ENCODE measurements at regions not wholly inside any gene's neighbourhood (a gene's known extent, or its start where the extent isn't known, plus 50 kb on each side); places are given as distances from the start of the nearest gene placed in this dataset.

DNA sequence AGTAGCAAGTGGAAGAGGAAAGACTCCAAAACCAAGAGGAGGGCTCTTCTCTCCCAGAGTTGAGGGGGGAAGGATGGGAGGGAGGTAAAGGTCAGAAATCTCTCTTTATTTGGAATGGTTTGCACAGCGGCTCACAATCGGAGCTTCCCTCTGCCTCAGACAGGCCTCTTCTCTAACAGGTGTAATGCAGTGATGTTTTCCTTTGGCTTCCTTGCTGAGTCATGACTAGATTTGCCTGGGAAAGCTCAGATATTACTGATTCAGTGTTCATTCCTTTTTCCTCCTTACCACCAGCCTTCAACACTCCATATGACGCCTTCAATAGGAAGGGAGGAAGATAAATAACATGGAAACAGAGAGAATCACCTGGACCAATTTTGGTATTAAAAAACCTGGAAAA lies 136.6 kb downstream of the RNF152 start:
- no peak for DNase-seq

DNA sequence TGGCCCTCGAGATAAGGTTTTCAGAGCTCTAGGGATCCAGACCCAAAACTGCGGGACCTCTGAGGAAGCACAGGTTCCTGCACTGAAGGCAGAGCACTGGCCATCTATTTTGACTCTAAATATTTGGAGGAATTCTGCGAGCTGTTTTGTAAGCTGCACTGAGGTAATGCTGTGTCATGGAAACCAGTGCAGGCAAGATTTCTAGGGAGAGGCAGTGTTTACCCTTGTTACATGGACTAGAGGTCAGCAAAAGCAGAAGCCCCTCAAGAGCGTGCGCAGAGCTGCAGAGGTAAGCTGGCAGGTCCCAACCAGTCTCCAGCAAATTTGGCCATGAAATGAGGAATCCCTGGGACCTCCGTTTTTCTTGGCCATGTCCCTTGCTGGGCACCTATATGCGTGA lies 137.3 kb downstream of the RNF152 start:
- DNase-seq, result no peak

DNA sequence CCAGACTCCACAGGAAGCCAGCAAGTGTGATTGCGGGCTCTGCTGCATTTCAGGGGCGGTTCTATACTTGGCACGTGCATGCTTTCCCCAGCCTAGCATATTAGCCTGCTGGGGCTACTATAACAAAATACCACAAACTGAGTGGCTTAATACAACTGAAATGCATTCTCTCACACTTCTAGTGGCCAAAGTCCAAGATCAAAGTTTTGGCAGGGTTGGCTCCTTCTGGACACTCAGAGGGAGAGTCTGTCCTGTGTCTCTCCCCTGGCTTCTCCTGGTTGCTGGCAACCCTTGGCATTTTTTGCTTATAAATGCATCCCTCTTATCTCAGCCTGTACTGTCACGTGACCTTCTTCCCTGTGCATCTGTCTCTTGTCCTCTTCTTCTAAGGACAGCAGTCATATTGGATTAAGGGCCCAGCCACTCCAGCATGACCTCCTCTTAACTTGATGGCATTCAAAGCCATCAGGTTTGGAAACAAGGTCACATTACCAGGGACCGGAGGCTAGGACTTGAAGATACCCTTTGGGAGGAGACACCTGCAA lies 138.7 kb downstream of the RNF152 start:
- no peak for DNase-seq

DNA sequence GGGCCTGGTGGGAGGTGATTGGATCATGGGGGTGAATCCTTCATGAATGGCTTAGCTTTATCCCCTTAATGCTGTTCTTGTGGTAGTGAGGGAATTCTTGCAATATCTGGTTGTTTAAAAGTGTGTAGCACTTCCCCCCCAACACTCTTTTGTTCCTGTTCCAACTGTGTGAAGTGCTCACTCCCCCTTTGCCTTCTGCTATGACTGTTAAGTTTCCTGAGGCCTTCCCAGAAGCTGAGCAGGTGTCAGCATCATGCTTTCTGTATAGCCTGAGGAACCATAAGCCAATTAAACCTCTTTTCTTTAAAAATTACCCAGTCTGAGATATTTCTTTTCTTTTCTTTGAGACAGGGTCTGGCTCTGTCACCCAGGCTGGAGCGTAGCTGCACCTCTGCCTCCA lies 139.4 kb downstream of the RNF152 start:
- DNase-seq, result no peak

DNA sequence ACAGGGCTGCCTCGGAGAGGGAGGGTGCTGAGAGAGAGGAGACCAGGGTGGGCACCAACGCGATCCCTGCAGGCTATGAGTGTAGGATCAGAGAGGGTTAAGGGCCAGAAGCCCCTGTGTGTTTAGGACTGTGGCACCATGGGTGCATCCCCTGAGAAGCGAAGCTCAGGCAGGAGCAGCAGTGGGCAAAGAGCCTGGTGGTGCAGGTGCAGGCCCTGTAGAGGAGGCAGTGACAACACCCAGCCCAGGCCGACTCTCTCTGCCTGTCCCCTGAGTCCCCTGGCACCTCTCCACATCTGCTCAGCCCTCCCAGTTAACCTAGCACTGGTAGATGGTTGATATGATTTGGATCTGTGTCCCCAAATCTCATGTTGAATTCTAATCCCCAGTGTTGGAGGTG lies 139.8 kb downstream of the RNF152 start:
- DNase-seq, result no peak

DNA sequence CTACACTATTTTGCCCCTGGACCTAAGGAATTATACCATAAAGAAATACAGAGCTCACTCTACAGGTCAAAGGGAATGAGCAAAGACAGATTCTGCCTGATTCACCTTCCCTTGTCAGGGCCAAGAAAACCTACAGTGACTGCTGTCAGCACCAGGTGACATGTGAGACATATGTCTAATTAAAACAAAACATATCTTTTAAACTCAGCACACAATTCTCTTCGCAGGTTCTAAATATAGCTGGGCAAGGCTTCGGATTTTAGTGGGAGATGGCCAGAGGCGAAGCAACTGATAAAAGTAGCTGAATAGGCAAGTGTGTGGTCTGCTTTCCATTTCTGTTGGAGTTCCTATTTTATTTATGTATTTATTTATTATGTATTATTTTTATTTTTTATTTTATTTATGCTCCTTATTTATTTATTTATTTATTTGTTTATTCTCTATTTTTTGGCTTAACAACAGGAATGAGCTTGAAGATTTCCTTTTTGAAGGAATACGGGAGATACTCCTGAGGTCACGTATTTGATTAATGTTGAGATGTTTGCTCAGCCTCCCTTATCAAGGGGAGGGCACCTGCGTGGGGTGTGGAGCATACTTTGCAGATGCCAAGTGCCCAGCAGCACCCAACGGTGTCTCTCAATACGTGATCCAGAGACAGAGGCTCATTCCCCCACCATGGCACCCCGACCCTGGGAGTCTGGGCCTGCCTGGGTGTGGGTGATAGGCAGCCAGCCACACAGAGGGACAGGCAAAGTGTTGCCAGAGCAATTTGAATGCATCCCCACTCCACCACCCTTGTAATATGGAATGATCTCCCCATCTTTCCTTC lies 141.8 kb downstream of the RNF152 start:
- DNase-seq, result no peak

DNA sequence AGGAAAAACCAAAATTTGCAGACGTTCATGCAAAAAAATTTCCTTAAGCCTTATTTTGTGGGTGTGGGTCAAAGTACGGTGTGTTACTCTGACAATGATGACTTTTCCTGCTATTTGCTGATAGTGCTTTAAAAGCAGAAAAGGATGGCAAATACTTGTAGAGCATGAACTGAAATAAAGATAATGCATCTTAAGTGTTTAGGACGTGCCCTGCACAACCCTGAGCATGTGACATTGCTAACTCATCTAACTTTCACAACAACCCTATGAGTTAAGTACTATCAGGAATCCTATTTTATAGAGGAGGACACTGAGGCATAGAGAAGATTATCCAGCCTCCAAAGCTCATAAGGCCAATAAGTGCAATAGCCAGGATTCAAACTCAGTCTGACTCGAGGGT lies 143.3 kb downstream of the RNF152 start:
- DNase-seq, result no peak

DNA sequence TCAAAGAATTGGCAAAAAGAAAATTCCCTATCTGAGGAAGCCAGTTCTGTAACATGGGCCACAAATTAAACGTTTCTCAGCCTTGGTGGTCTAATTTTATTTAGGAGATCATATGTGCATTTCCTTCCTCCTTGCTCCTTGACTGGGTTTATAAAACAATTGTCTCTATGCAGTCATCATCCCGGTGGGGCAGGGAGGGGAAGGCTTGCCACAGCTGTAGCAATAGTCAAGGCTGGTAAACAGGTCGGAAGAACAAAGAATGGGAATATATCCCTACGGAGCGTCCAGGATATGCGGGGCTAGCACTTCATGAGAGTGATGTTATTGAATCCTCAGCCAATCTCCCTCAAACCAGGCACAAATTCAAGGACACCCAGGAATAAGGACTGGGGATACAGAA lies 143.8 kb downstream of the RNF152 start:
- no peak for DNase-seq

DNA sequence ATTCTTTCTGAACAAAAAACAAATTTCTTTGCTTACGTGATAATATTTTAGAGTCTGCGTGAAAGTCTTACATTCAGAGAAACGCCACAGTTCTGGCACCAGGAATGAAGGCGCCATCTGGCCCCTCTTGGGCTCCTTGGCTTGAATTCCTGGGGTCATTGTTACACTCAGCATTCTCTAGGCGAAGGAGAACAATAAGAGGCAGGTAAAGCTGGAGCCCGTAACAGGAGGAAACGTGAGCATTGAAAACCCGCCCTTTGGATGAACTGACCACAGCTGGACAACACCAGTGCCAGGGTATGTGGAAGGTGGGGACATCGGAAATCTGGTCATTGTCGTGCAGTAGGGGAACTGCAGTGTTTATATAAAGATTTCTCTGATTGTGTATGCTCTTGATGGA lies 144.8 kb downstream of the RNF152 start:
- DNase-seq, result no peak

DNA sequence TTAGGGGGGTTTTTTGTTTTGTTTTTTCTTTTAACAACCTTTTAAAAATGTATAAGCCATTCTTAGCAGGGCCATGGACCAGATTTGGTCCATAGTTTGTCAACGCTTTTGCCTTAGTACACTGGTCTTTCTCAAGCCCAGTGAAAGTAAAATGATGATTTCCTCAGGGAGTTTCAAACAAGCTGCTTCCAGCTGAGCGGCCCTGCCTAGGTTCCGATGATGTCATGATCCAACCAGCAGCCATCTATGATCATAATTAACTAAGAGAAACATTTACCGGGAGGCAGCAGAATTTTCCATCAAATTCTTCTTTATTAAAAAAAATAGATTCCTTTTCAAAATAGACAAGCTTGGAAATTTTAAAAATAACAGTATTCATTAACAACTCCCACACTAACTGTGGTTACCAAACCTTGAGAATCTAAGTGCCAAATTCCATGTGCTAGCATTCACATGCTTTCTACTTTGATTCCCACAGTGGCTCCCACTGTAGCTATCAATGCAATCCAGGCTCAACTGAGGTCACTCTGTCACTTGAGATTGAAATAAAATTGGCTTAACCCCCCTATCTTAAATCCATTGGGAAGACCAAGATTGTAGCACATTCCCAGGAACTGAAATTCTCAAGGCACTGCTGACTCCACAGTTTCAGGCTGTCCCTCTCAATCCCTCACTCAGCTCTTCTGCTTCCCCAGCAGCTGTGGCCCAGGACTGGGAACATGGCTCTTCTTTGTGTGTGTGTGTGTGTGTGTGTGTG lies 148.9 kb downstream of the RNF152 start:
- DNase-seq, result no peak

DNA sequence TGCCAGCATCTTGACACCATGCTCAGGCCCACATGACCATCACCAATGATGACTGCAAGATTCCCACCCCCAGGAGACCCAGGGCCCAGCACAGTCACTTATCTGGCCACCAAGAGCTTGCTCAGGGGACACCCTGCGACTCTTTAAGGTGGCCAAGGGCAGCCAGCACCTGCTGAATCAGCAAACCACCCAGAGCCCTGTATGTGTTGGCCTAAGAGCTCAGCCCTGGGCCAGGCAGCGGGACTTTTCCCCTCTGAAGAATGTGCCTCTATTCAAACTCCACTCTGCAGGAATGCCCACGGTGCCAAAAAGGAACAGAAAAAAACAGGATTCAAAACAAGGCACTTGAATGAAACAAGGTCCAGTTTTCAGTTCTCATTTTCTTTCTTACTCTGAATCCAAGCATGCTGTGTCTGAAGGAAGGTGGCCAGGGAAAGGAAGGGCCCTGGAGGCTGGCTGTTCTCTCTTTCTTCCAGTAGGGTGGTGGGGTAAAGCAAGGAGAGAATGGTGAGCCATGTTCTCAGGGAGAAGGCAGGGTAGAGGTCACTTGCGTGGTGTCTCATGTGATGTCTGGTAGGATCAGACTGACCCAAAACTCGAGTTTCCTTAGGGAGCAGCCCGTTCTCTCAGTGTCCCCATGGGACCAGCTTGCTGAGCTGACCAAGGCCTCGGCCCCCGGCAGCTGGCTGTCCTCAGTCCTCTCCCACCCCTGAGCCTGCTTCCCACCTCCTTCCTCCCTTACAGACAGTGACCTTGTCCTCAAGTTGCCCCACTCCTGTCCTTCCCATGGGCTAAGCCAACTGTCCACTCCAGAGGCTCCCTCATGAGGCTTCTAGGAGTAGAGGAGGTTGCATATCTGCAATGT lies 150.0 kb downstream of the RNF152 start:
- no peak for DNase-seq

DNA sequence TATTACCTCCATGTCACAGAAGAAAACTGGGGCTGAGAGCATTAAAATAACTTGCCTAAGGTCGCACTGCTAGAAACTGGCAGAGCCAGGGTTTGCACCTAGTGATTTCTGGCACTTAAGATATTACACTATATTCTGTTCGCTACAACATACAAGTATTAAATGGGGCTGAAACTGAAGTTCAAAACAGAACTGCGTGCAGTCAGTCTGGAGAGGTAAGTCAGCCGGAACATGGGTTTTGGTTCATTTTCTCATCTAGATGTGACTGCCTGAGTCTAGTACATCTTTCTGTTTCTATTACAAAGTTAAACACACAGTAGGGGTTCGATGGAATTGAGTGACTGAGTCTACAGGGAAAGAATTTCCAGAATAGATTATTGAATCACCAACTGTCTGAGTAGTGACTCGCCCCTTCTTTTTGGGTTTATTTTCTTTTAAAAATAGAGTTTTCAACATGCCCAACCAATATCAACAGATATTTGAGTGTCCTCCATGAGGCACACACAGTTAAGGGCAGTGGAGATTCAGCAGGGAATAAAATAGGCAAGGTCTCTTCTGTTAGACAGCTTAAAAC lies 150.8 kb downstream of the RNF152 start:
- DNase-seq, result no peak

DNA sequence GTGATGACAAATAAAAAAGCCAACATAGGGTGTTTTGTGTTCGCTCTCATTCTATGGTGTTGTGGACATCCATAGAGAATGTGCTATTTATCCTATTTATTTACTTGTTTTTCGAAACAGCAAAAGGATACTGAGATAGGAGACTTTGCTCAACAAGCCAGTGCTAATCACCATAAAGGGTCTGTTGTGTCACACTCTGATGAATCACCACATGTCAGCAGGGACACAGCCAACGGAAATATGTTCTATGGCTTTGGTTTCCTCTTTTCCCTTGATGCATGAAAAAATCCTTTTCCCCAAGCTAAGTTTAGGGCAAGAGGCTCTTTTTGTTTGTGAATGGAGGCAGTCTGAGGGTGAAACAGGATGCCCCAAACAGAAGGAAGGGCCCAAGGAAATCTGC lies 154.3 kb downstream of the RNF152 start:
- DNase-seq, result no peak

DNA sequence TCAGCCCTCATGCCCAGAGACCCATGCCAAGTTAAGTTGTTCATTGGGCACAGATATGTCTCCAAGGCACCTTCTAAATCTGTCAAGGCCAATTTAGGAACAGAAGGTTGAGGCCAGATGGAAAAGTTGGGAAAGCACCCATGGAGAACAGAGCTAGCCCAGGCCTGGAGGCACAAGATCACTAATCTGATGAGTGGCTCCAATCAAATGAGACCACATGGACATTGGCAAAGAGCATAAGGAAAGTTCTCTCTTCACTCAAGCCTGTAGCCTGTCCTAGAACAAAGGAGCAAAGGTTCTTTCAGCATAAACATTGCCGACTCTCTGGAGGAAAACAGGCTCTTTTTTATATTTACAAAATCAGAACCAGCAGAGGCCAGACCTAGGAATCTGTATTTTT lies 154.8 kb downstream of the RNF152 start:
- DNase-seq, result no peak

DNA sequence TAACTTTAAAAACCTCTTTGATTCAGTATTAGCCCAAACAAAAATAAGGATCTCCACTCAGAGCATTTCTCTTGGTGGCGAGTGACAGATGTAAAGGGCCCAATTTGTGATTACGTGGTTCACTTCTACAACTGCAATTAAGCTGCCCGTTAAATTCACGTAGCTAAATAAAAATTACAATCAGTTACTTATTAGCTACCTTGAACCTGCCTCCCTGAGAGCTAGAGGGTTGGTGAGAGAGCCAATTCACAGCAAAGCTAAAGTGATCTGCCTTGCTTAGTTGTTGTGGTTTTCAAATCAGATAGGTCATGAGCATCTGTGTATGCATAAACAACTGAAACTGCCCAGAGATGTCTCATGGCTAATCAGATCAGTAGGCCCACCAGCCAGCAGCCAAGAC lies 156.7 kb downstream of the RNF152 start:
- DNase-seq, result peak; percentile 23

DNA sequence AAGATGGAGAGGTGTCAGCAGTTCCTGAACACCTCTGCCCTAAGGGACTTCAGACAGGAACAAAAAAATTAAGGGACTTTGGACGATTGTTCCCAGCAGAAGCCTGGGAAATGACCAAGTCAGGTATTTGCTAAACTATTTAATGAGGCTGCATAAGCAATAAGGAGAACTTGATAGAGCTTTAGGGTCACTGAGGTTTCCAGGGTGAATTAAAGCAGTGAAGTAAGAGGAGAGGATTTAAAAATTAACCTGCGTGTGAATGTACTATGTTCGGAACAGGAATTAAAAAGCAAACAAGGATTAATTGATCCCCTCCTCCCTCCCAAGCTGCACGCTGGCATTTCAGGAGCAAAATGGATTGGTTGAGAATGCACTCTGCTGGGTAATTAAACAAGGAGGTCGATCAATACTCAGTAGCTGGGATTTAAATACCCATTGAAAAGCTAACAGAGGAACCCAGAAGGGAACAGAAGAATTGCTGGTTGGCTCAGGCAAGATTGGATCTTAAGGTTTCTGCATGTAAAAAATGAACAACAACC lies 157.2 kb downstream of the RNF152 start:
- DNase-seq, result peak; percentile 40

DNA sequence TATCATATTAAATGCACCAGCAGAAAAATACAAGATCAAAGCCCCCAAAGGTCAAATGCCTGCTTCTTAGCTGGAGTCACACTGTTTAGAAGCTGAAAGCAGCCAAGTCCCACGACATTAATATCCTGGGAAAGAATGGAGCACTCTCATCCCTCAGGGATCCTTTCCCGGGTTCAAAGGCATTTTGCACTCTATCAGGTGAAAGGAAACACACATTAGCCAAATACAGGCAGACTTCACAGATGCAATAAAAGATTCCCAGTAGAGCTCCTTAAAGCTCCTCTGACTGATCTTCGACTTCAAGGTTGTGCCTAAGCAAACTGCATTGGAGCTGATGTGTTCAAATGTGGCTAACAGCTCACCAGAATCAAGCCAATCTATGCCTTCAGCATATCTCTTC lies 158.4 kb downstream of the RNF152 start:
- DNase-seq, result no peak

DNA sequence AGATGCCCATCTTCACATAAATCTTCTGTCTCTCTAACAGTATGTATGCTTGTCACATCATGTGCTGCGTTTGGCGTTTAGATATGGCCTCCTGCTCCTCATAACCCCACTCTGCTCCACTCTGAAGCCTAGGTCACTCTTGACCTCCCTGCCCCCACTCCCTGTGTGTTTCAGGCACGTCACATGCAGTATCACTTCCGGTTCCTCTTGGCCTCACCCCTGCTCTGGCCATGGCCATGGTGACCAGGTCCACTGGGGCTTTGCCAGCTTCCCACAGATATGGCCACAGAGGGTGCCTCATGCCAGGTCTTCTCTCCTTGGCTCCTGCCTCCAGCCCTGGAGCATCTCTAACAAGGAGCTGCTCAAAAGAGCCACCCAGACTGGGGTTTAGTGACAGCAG lies 160.0 kb downstream of the RNF152 start:
- no peak for DNase-seq

DNA sequence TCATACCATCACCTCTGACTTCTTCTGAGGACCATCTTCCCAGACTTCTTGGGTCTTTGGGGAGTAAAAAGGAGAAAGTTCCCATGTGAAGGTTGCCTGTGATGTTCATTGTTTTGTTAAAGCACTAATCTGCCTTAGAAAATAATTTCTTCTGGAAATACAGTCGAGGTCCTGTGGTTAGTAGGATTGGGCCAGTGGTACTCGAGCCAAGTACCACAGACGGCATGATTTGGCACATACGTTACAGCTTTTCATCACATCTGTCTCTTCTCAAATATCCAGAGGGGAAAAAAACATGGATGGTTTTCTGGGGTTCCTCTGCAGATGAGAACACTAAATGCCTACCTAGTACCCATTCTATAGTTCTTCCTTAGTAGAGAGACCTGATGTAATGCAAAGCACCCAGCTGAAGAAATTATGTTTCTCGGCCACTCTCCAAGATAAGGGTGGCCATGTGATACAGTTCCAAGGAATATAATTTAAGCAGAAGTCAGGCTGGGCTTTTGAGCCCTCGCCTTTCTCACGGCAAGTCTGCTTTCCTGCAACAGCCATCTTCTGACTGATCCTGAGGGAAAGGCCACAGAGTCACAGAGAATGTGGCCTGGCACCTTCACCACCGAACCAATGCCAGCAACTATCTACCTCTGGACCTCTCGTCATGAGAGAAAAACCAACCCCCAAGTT lies 161.0 kb downstream of the RNF152 start:
- DNase-seq, result no peak

DNA sequence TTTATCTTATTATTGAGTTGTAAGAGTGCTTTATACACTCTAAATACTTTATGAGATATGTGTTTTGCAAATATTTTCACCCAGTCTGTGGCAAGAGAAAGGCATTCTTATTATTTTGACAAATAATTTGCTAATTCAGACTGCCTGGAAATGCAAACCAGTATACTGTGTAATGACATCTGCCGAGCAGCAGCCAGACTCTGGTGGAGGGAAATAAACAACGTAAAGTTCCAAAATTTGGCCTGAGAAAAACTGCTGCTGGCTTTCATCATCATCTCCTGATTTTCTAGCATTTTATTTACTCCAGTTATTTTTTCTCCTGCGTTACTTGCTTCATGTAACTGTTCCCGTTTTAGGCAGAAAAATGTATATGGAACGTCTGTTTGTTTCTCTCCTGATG lies 161.6 kb downstream of the RNF152 start:
- DNase-seq, result no peak

DNA sequence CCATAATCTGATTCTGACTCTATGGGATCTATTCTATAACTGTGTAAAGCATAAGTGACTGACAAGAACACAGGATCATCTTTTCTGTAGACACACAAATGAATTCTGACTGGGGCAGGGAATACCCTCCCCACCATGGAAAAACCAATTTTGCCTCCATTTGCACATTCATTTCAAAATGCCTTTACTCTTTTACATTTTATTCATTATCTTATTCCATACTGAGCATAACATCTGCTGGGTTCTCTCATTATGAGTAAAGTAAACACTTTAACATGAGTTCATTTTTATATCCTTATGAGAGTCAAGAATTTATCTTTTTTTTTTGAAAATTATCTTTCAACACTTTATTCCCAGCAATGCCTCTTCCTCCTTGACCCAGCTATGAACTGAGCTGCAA lies 163.5 kb downstream of the RNF152 start:
- no peak for DNase-seq

Data from right kidney (tissue), 1 donor.